HK-2 (cell line): ENCODE measurements at regions not wholly inside any gene's neighbourhood (a gene's known extent, or its start where the extent isn't known, plus 50 kb on each side); places are given as distances from the start of the nearest gene placed in this dataset.

ENCODE experiments used
- DNase-seq: peaks from one replicate; pipeline ENCODE4 v3.0.0-alpha.2; 2018; ENCODE audit not compliant: unreplicated experiment

DNA sequence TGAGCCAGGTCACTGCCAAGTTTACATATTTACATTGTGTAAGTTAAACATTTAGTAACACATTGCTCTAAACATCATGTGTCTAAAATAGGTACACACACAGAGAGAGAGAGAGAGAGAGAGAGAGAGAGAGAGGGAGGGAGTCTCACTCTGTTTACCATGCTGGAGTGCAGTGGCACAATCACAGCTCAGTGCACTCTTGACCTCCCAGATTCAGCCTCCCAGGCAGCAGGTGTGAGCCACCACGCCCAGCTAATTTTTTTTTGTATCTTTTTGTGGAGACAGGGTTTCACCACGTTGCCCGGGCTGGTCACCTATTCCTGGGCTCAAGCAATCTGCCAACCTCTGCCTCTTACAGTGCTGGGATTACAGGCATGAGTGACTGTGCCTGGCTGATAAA is 1045.3 kb downstream of the TLE1 start:
- no peak for DNase-seq

DNA sequence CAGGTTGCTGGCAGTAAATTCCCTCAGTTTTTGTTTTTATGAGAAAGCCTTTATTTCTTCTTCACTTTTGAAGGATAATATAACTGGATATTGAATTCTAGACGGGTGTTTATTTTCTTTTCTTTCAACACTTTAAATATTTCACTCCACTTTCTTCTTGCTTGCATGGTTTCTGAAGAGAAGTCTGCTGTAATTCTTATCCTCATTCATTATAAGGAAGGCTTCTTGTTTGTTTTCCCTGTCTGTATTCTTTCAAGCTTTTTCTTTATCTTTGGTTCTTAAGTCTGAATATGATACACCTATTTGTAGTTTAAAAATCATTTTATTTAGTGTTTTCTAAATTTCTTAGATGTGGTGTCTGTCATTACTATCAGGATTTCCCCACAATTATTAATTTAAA is 1054.3 kb downstream of the TLE1 start:
- DNase-seq: no peak

DNA sequence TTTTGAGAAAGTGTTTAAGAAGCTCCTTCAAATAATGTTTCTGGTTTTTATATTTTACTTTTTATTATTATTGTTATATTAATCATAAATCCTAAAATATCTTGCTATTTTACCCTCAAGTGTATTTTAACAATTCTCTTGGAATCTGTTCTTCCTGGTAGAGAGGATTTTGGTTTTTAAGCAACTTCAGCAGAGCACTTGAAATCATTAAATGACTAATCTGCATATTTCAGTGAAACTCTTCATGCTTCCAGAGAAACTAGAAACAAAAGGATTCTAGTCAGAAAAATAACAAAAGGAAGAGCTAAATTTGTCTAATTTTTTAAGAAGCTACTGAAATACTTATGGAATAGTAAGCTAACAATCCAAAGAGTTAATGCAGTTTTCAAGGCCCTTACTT is 1057.3 kb downstream of the TLE1 start:
- no peak for DNase-seq

DNA sequence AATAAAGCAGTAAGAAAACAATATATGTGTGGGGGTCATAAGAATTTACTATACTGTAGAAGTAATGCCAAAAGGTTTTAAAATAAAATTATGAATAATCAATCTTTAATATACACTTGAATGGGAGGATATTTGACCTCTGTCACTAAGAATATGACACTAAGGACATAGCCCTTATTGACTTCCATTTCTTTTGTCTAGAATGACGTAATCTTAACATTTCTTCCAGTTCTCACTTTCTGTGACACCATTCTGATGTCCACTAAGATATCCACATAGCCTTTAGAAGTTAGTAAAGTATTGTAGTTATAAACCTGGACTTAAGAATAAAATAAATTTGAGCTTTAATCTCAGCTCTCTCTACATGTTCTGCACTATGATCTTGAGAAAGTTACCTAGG is 1050.7 kb downstream of the TLE4 start:
- no peak for DNase-seq

DNA sequence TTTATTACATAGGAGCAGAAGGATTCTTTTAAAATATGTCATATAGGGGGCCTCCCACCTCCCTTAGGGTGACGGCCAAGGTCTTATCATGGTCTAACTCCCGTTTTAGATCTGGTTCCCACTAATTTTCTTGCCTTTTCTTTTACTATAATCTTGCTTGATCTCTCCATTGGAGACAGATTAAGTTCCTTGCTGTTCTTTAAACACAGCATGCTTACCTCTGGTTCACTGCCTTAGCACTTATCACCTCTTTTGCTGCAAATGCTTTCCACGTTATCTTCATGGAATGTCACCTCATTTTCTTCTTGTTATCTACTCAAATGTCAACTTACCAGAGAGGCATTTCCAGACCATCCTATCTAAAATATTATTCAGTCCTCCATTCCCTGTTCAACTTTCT is 1047.6 kb downstream of the TLE4 start:
- no peak for DNase-seq

DNA sequence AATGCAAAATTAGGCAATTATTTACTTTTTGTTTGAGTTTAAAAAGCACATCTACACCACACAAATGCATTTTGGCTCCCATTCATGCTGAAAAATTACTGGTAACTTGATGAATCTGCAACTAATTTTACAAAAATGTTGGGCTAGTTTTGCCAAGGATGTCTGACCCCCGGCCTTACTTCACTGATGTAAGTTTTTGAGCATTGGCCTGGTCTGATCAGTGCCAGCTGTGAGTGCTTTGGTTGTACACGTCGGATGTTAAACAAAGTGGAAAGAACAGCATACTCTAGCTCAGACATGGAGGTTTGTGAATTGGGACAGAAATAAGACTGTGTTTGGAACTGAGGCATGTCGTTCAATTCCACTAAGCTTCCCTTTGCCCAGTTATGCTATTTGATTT is 1044.2 kb downstream of the TLE4 start:
- no peak for DNase-seq

DNA sequence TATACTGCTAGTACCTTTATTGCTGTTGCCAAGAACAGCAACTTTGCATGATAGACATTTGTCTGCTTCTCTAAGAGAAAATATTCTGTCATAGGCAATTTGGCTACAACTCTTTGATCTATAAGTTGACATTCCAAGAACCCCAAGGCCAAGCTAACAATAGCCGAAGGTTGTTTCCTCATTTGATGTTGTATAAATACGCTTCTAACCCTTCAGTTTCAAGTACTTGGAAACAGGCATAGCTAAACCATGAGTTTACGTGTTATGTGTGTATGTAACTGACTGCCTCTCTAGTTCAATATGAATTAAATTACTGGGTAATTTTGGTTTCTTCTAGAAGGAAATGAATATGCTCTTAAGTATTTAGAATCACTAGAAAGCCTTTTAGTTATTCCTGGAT is 1034.0 kb downstream of the TLE4 start:
- DNase-seq: no peak

DNA sequence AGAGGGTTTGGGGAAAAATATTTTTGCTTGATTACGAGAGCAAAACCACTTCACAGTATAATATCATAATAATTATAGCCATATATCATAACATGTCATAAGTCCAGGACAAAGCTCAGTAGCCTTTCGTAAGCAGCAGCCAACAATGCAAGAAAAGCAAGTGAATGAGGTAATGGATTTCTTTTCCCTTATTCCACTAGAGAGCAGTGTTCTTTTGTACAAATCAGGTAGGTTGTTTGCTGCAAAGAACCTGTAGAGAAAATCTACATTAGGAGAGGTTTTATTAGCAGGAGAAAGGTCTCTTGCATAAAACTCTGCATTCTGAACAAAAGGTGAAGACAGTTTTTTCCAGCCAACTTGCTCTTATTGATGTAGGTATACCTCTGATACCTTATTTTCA is 1033.4 kb downstream of the TLE4 start:
- DNase-seq: no peak

DNA sequence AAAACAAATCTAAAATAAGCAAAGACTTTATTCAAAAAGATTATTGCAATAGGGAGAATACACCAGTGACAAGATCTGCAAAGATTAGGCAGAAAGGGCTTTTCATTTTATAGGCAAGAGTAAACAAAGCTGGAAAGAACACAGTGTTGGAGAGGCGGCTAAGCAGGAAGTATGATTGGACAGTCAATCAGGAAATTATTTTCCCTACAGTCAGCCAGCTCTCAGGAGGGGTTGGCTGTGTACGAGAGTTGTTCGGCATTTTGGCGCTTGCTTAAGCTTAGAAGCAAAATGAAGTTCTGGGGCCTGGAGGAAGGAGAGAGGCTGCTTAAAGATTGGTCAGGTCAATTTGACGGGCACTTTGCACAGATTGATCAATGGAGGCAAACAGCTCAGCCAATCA is 1030.5 kb downstream of the TLE4 start:
- no peak for DNase-seq

DNA sequence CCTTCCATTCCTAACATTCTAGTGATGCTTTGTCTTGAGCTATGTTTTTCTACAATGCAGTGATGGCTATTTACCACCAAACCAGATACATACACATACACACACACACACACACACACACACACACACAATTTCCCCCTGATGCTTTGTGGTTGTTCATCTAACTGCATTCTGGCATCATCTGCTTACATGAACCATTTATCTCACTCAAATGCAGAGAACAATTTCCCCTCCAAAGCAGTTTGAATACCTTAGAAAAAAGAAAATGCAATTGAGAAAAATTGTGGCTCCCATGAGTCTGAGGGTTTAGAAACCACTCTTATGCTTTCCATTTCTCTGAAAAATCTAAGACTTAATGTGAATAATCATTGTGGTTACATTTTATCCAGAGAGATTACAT is 1024.8 kb downstream of the TLE4 start:
- DNase-seq: no peak

DNA sequence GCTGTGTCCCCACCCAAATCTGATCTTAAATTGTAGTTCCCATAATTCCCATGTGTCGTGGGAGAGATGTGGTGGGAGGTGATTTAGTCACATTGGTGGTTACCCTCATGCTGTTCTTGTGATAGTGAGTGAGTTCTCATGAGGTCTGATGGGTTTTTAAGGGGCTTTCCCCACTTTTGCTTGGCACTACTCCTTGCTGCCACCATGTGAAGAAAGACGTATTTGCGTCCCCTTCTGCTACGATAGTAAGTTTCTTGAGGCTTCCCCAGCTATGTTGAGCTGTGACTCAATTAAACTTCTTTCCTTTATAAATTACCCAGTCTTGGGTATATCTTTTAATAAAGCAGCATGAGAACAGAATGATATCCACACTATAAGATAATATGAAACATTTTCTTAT is 1023.4 kb downstream of the TLE4 start:
- DNase-seq: no peak

DNA sequence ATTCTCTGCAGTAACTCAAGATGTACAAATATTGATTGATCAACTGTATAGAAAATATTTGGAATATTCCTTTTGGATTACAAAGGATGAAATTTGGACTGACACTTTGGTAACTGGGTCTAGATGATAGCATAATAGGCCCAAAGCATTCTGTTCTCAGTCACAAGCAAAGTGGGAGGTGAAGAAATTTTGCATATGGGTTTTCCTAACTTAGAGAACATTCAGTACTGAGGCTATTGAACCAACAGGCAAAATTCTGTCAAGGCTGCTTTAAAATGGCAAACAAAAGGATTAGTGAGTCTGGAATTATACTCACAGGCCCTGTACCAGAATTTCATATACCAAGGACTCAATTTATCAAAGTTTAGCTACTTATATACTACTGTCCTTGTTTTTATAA is 1020.6 kb downstream of the TLE4 start:
- no peak for DNase-seq

DNA sequence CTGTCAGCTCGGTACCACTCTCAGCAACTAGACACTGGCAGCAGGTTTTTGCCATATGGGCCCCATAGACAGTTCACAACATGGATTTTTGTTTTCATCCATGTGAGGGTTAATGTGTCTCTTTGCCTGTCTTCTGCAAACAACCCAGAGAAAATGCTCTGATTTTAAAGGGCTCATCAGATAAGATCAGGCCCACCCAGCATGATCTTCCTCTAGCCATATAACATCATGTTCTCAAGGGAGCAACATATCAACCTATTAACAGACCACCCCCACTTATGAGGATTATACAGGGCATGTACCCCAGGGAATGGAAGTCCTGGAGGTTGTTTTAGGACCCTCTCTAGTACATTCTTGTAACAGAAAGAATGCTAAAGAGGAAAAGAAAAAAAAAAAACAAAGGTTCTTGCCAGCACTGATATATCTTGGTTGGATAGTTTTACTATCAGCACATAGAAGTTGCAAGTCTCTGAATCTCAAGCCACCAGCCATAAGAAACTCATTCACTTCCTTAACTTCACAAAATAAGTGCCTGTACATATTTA is 1015.1 kb downstream of the TLE4 start:
- no peak for DNase-seq

DNA sequence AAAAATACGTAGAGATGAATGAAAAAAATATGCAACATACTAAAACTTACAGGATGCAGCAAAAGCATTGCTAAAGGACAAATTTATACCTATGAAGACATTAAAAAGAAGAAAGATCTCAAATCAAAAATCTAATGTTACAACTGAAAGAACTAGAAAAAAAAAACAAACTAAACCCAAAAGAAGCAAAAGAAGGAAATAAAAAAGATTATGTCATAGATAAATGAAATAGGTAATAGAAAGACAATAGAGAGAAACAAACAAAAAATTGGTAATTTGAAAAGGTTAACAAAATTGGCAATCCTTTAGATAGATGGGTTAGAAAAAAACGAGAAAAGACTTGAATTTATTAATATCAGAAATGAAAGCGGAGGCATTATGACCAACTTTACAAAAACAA is 1000.2 kb downstream of the TLE4 start:
- DNase-seq: no peak

DNA sequence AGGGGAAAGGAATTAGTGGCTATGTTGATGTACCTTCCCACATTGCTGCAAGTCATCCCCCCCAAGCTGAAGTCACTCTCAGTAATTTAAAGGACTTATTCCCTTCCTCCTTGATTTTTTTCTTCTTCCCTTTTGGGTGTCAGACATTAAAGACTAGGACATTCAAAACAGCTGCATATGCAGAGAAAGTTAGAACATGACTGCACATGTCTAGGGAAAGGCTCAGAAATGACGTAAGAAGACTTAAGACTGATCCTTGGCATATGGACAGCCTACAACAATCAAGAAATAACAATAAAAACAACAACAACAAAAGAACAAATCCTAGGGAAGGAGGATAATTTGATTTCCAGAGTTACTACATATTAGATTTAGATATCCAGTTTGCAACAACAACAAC is 997.5 kb downstream of the TLE4 start:
- DNase-seq: no peak

DNA sequence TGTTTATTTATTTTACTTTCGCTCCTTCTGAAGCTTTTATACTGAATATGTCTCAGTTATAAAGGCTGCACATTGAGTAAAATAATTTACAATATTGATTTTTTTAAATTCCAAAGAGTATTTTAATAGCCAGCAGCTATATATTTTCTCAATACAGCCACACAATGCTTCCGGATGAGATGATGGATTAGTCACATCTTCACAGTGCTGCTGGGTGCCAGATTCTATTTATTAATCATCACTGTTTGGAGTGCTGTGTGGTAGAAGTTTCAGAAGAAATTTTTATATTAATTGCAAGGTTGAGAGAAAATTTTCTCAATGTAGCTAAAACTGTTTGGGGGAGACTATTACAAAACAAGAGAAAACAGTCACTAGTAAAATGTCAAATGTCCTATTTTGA is 989.8 kb downstream of the TLE4 start:
- no peak for DNase-seq

DNA sequence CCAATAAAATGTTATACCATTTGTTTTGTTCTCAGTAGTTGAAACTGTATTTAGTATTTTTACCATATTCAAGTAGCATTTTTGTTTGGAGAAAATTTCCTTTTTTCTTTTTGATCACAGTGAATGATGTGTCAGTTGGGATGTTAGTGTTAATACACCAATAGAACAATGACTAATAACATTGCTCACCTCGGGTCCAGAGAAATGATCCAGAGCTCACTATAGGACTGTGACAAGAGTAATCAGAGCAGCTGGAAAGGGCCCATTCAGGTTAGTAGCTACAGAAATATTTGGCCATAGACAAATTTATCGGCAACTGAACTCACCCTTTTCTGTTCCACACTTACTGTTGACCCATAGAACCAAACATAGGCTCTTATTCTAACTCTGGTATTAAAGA is 989.2 kb downstream of the TLE4 start:
- no peak for DNase-seq

DNA sequence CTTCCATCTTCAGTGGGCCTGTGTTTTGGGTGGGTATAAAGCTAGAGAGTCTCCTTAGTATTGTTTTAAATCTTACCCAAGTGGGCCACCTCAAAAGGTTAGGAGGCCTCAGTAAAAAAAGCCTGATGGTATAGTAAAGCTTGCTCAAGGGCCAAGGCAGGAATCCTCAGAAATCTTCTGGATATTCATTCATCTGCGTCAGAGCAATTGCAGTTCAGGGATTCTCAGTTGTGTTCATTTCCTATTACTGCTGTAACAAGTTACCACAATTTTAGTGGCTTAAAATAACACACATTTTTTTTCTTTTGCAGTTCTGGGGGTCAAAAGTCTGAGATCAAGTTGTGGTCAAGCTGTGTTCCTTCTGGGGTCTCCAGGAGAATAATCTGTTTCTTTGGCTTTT is 985.5 kb downstream of the TLE4 start:
- no peak for DNase-seq

DNA sequence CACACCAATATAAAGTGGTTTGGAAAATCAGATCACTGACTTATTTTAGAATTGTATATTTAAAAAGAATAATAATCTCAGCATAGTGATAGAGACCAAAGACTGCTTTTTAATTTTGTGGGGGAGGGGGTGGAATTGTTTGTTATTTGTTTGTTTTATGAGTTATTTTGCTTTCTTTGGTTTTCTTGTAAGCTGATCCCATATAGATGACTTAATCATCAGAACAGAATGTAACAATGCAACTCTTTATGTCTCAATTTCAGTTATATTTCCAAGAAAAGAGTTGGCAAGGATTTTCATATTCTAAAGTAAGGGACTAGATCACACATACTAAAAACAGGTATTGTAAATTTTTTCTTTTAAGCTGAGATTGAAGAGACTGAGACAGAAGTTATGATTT is 984.9 kb downstream of the TLE4 start:
- DNase-seq: no peak

DNA sequence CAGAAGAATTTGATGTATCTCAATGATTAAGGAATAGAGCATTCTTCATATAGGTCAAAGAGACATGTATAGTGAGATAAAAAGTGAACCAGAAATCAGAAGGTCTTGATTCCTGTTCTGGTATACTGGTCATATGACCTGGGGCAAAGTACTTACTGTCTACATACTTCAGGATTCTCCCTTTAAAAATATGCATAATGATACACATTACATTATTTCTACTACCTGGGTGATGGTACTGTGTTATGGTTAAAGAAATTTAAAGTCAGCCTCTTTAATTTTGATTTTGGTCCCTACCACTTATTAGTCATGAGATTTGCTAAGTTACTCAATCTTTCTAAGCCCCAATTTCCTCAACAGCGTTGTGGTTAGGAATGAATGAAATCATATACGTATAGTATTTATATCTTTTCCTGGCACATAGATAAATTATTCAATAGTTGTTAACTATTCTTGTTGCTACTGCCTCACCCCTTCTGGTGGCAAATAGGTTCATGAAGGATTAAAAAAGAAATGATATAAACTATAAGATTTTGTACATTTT is 984.1 kb downstream of the TLE4 start:
- DNase-seq: no peak

DNA sequence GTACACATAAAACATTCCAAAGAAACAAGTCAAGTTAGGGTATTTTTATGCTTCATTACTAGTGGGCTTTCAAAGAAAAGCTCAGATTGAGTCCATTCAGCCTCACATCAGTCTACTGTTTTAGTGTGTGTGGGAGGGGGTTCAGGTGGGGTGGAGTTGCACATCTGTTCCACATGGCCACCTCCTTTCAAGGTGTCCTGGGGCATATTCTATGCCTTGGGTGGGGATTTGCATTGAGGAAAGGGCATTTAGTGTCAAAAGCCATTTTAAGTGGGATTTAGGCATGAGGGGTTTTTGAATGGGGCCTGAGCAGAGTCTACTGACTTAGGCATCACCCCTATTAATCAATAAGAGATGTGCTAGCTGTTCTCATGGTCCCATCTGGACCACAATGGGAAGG is 983.1 kb downstream of the TLE4 start:
- DNase-seq: no peak

DNA sequence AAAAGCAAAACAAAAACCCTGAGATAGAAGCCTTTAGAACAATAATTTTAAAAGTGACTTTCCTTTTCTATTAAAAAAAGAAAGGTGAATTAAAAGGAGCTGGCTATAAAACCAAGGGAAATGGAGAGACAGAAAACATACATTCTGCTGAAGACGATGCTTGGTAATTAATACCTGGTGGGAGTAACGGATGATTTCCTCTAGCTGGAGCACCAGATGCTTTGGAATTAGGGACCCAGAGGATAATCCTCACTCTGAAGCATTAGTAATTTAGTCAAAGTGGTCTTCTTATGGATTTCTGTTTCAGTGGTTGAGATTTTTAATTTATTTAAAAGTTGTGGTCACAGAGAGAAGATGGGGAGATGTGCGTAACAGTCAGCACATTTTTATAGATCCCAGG is 982.5 kb downstream of the TLE4 start:
- DNase-seq: no peak

DNA sequence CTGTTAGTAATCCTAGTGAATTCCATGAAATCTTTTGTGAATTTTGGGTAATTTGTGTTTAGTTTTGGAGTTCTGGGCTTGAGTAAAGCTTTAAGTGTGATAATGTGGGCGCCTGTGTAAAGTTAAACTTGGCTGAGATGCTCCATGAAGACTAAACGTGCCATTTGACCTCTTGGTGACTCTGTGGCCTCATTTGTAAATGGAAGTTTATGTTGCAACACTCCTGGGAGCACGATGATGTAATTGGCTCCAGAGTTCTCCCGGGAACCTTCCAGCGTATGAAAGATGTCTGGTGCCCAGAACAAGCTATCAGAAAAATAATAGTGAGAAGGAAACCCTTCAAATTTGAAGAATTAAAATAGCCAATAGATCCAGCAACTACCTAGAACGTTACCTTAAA is 981.2 kb downstream of the TLE4 start:
- no peak for DNase-seq

DNA sequence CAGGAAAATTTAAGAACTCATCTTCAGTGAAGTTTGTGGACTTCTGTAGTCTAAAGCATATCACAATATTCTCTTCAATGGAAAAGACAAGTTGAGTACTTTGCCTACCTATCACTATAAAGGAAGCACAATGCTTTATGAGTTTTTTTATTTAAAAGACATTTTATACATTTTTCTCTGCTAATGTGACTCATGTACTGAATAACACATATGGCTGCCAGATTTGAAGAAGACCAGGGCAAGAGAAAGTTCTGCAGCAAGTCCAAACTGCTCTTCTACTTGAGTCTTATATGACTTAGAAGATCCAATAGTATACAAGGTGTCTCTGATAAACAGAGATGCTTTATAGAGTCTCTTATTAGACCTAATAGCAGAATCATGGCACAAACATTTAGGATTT is 978.4 kb downstream of the TLE4 start:
- no peak for DNase-seq

DNA sequence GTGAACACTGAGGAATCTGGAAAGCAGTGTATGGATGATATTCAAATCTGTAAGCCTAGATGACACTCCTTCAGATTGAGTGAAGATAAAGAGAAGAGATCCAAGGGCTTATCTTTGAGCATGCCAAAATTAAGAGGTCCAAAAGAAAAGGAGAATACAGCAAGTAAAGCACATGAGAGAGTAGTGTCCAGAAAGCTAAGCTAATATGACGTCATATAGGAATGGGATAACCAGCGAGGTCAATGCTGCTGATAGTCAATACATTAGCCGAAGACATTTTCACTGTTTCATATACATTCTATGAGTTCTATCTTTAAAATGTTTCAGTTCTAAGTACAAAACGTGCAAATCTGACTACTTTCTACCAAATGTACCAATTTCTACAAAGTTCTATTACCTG is 975.8 kb downstream of the TLE4 start:
- DNase-seq: no peak
